Activated CD8-positive, alpha-beta T cell treated with anti-CD3 and anti-CD28 coated beads, Interleukin-2, amount 10 ng/mL, durations not matched to agents 7 days and 5 days (primary cell): ENCODE measurements at regions not wholly inside any gene's neighbourhood (a gene's known extent, or its start where the extent isn't known, plus 50 kb on each side); places are given as distances from the start of the nearest gene placed in this dataset.

Experiments used
- ATAC-seq: fragments of 150-1000 bp; cut with Tn5 transposase; one replicate; pipeline ENCODE4 v1.10.0; 2021; ENCODE audit warnings: moderate library complexity
- CTCF ChIA-PET: fragments of 350-600 bp; sonication (Branson Sonifier 250); formaldehyde crosslinking; loops from one replicate; lab custom pipeline; 2021; ENCODE audit warnings: antibody characterized with exemption; lab: Charles Lee
- POLR2A ChIA-PET: fragments of 350-600 bp; sonication (Branson Sonifier 250); formaldehyde crosslinking; loops from one replicate; lab custom pipeline; 2021; ENCODE audit warnings: antibody characterized with exemption; lab: Charles Lee
- DNase-seq: peaks from one replicate; pipeline ENCODE4 v3.0.0-alpha.2; 2020
- H3K27ac Mint-ChIP-seq: one replicate; pipeline ENCODE4 v1.8.0; 2021; ENCODE audit warnings: mild to moderate bottlenecking, mixed read lengths
- H3K27me3 Mint-ChIP-seq: one replicate; pipeline ENCODE4 v1.8.0; 2021; ENCODE audit warnings: low read depth, mixed read lengths
- H3K36me3 Mint-ChIP-seq: one replicate; pipeline ENCODE4 v1.8.0; 2021; ENCODE audit warnings: low read depth, mixed read lengths
- H3K4me1 Mint-ChIP-seq: one replicate; pipeline ENCODE4 v1.8.0; 2021; ENCODE audit warnings: low read depth, mixed read lengths
- H3K4me3 Mint-ChIP-seq: one replicate; pipeline ENCODE4 v1.8.0; 2021; ENCODE audit warnings: mild to moderate bottlenecking, mixed read lengths
- H3K9me3 Mint-ChIP-seq: one replicate; pipeline ENCODE4 v1.8.0; 2022; ENCODE audit warnings: mixed read lengths; ENCODE audit not compliant: insufficient read depth

GRCh38 chr9:95726756-95727155 lies 148.7 kb upstream of the ERCC6L2 start:
- Mint-ChIP-seq H3K4me3 (no peak overlapping the region), H3K4me1 (peaks cover 46% of the 10 kb centered on the region), H3K27me3 (peaks cover 14% of the 10 kb centered on the region), H3K27ac (no peak overlapping the region), H3K36me3 (peaks cover 21% of the 10 kb centered on the region), H3K9me3 (peaks cover 29% of the 10 kb centered on the region)
- POLR2A ChIA-PET = no interaction called here
- CTCF ChIA-PET = interaction anchor here (0.7 to 2.0 kb wide), 13 partner anchors 9 to 491 kb away, joined by 3 to 11 read pairs (median 3); partner anchors contain the start of gene ERCC6L2
- ATAC-seq = no peak
- no peak for DNase-seq

GRCh38 chr9:95725045-95725444 lies 150.4 kb upstream of the ERCC6L2 start:
- H3K9me3 Mint-ChIP-seq = peaks cover 32% of the 10 kb centered on the region
- H3K27ac Mint-ChIP-seq = peak overlapping the region; percentile 74
- peaks cover 12% of the 10 kb centered on the region for H3K27me3 Mint-ChIP-seq
- POLR2A ChIA-PET = interaction anchor here (1.3 kb wide), 1 partner anchor 151 kb away, joined by 3 read pairs; the partner anchor contains the start of gene ERCC6L2
- peak; percentile 35 for ATAC-seq
- H3K36me3 Mint-ChIP-seq = peaks cover 24% of the 10 kb centered on the region
- CTCF ChIA-PET = no interaction called here
- DNase-seq = no peak
- H3K4me1 Mint-ChIP-seq = peaks cover 46% of the 10 kb centered on the region
- H3K4me3 Mint-ChIP-seq = no peak overlapping the region

DNA sequence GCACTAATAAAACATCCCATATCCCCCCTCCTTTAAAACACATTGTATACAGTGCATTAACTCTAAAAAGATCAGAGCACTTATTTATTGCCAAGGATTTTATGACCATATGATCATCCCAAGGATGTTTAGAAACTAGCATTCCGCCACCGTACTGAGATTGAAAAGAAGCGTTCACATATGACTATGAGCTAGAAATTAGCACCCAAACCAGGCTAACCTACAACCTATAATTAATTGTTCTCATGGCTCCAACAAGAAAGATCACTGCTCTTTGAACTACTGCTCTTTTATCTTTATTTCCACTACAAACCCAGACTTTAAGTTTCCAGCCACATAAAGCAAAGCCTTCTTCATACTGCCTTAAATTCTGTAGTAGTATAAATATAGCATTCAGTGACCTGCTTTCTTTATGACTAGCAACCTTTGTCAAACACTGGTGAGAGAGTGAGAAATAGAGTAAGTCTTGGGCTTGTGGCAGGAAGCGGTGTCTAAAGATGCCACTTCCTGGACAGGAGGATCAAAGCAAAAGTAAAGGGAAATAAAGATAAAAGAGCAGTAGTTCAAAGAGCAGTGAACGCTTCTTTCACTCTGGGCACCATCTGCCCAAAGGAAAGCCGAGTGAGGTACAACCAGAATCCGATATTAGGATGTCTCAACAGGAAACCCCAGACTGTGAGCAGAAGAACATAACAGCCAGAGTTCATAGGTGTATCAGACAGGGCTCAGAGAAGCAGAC lies 151.1 kb upstream of the ERCC6L2 start:
- CTCF ChIA-PET = interaction anchor here (2.1 kb wide), 1 partner anchor 12 kb away, joined by 5 read pairs; no protein-coding TSS in a partner anchor
- peak overlapping the region; percentile 17 for H3K4me3 Mint-ChIP-seq
- H3K4me1 Mint-ChIP-seq = peaks cover 46% of the 10 kb centered on the region
- peak overlapping the region; percentile 74 for H3K27ac Mint-ChIP-seq
- H3K36me3 Mint-ChIP-seq = peaks cover 24% of the 10 kb centered on the region
- peak; percentile 93 for DNase-seq
- ATAC-seq = peak; percentile 92
- POLR2A ChIA-PET = interaction anchor here (1.3 kb wide), 1 partner anchor 152 kb away, joined by 3 read pairs; the partner anchor contains the start of gene ERCC6L2
- H3K9me3 Mint-ChIP-seq = peaks cover 30% of the 10 kb centered on the region
- peaks cover 12% of the 10 kb centered on the region for H3K27me3 Mint-ChIP-seq

- peaks cover 41% of the 10 kb centered on the region for H3K4me1 Mint-ChIP-seq
- no peak for DNase-seq
- peaks cover 22% of the 10 kb centered on the region for H3K36me3 Mint-ChIP-seq
- CTCF ChIA-PET = no interaction called here
- peaks cover 33% of the 10 kb centered on the region for H3K9me3 Mint-ChIP-seq
- no peak overlapping the region for H3K4me3 Mint-ChIP-seq
- peaks cover 15% of the 10 kb centered on the region for H3K27me3 Mint-ChIP-seq
- no peak for ATAC-seq
- POLR2A ChIA-PET = no interaction called here
- H3K27ac Mint-ChIP-seq = no peak overlapping the region
Measured at GRCh38 chr9:95722141-95722540, 153.3 kb upstream of the ERCC6L2 start.

- DNase-seq (no peak), ATAC-seq (no peak)
- ChIA-PET POLR2A (no interaction called here), CTCF (no interaction called here)
- peaks cover 22% of the 10 kb centered on the region for H3K36me3 Mint-ChIP-seq
- H3K4me1 Mint-ChIP-seq = peaks cover 32% of the 10 kb centered on the region
- H3K9me3 Mint-ChIP-seq = peaks cover 34% of the 10 kb centered on the region
- peaks cover 16% of the 10 kb centered on the region for H3K27me3 Mint-ChIP-seq
- no peak overlapping the region for H3K27ac Mint-ChIP-seq
- H3K4me3 Mint-ChIP-seq = no peak overlapping the region
Measured at GRCh38 chr9:95721061-95721531, 154.4 kb upstream of the ERCC6L2 start.

DNA sequence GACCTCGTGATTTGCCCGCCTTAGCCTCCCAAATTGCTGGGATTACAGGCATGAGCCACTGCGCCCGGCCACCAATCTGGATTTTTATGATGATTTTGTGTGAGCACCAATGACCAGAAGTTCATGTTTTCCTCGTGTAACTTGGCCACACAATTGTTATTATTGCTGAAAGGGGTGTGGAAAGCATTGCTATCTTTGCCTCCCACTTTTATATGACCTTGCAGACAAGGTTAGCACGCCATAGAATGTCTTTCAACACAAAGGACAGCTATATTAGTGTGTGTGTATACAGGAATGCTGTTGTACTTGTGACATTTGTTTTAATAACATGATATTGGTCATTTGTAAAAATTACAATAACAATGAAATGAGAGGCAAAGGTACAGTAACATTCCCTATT lies 155.0 kb upstream of the ERCC6L2 start:
- ATAC-seq (no peak), DNase-seq (no peak)
- H3K4me3 Mint-ChIP-seq = no peak overlapping the region
- H3K4me1 Mint-ChIP-seq = peaks cover 26% of the 10 kb centered on the region
- peaks cover 32% of the 10 kb centered on the region for H3K9me3 Mint-ChIP-seq
- no peak overlapping the region for H3K27ac Mint-ChIP-seq
- POLR2A ChIA-PET = no interaction called here
- peaks cover 16% of the 10 kb centered on the region for H3K27me3 Mint-ChIP-seq
- CTCF ChIA-PET = no interaction called here
- peaks cover 19% of the 10 kb centered on the region for H3K36me3 Mint-ChIP-seq

GRCh38 chr9:95719354-95719753 lies 156.1 kb upstream of the ERCC6L2 start:
- Mint-ChIP-seq H3K27me3 (peaks cover 16% of the 10 kb centered on the region), H3K36me3 (peaks cover 16% of the 10 kb centered on the region), H3K9me3 (peaks cover 27% of the 10 kb centered on the region), H3K4me1 (peaks cover 15% of the 10 kb centered on the region), H3K4me3 (no peak overlapping the region), H3K27ac (no peak overlapping the region)
- CTCF ChIA-PET = no interaction called here
- ATAC-seq (no peak), DNase-seq (no peak)
- POLR2A ChIA-PET = no interaction called here

- Mint-ChIP-seq H3K9me3 (peaks cover 27% of the 10 kb centered on the region), H3K36me3 (peaks cover 16% of the 10 kb centered on the region), H3K27ac (no peak overlapping the region), H3K4me3 (no peak overlapping the region), H3K4me1 (peaks cover 6% of the 10 kb centered on the region), H3K27me3 (peaks cover 16% of the 10 kb centered on the region)
- ChIA-PET POLR2A (no interaction called here), CTCF (interaction anchor here (0.5 kb wide), 1 partner anchor 182 kb away, joined by 3 read pairs; no protein-coding TSS in a partner anchor)
- DNase-seq (no peak), ATAC-seq (no peak)
Measured at GRCh38 chr9:95718263-95718662, 157.2 kb upstream of the ERCC6L2 start.

DNA sequence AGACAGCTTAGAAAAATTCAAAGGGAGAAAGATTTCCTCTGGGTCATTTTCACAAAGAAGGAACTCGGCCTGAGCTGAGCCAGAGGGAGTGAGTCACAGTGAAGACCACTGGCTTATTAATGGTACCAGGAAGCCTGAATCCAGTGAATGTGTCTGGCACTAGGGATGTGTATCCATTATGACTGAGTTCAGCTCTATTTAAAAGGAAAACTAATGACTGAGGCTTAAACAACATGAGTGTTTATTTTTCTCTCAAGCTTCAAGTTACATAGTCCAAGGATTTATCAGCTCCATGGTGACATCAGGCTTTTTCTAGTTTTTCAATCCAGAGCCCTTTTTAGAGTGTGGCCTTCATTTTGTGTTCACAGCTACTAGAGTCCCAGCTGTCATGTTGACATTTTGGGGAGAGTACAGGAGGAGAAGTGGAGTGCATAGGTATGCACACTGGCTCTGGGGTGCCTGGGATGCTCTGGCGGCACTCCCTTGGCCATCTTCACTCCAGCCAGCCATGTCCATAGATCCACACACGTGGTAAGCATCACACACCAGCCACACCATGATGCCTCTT lies 159.5 kb upstream of the ERCC6L2 start:
- POLR2A ChIA-PET = no interaction called here
- Mint-ChIP-seq H3K4me1 (no peaks in the 10 kb centered on the region), H3K27ac (no peak overlapping the region), H3K9me3 (peaks cover 17% of the 10 kb centered on the region), H3K27me3 (peaks cover 9% of the 10 kb centered on the region), H3K4me3 (no peak overlapping the region), H3K36me3 (peaks cover 5% of the 10 kb centered on the region)
- DNase-seq (no peak), ATAC-seq (no peak)
- CTCF ChIA-PET = interaction anchor here (1.0 kb wide), 1 partner anchor 17 kb away, joined by 3 read pairs; no protein-coding TSS in a partner anchor

DNA sequence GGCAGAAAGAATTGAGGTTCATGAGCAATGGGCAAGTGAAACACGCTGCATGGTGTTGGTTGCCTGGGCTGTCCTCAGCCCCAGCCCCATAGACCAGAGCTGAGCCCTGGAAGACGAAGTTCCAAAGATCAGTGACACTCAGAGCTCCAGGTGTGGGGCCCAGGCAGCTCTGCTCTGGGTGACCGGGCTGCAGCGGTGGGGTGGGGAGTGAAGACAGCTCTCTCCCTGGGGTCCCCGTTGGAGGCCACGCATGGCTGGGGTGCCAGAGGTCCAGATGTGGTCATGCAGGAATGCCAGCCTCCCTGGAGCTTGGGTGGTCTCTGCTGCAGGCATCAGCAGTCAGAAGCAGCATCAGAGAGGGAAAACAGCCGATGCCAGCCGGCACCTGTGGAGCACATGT lies 165.0 kb upstream of the ERCC6L2 start:
- ChIA-PET POLR2A (no interaction called here), CTCF (no interaction called here)
- Mint-ChIP-seq H3K27me3 (peaks cover 18% of the 10 kb centered on the region), H3K4me3 (no peak overlapping the region), H3K36me3 (peaks cover 3% of the 10 kb centered on the region), H3K4me1 (no peaks in the 10 kb centered on the region), H3K9me3 (peaks cover 7% of the 10 kb centered on the region), H3K27ac (no peak overlapping the region)
- DNase-seq = no peak
- ATAC-seq = no peak

GRCh38 chr9:95696701-95697100 lies 178.8 kb upstream of the ERCC6L2 start:
- DNase-seq (no peak), ATAC-seq (no peak)
- no peaks in the 10 kb centered on the region for H3K36me3 Mint-ChIP-seq
- ChIA-PET CTCF (interaction anchor here (0.6 kb wide), 1 partner anchor 412 kb away, joined by 3 read pairs; no protein-coding TSS in a partner anchor), POLR2A (no interaction called here)
- H3K4me3 Mint-ChIP-seq = no peak overlapping the region
- H3K4me1 Mint-ChIP-seq = no peaks in the 10 kb centered on the region
- no peak overlapping the region for H3K27ac Mint-ChIP-seq
- peaks cover 2% of the 10 kb centered on the region for H3K27me3 Mint-ChIP-seq
- peaks cover 3% of the 10 kb centered on the region for H3K9me3 Mint-ChIP-seq

- ATAC-seq (no peak), DNase-seq (no peak)
- Mint-ChIP-seq H3K36me3 (no peaks in the 10 kb centered on the region), H3K9me3 (no peaks in the 10 kb centered on the region), H3K27me3 (peaks cover 11% of the 10 kb centered on the region), H3K4me1 (no peaks in the 10 kb centered on the region), H3K27ac (no peak overlapping the region), H3K4me3 (no peak overlapping the region)
- POLR2A ChIA-PET = no interaction called here
- CTCF ChIA-PET = no interaction called here
Measured at GRCh38 chr9:95691435-95691834, 174.7 kb upstream of the PTCH1 start.
